ENCODE measurements at regions not wholly inside any gene's neighbourhood (a gene's known extent, or its start where the extent isn't known, plus 50 kb on each side); places are given as distances from the start of the nearest gene placed in this dataset.
A peak's percentile ranks its signal among the peaks of the same experiment; 100 is the strongest.
"Not testable (repeated sequence)": the region's sequence is repeated elsewhere in the genome, so short reads cannot be mapped to it uniquely, and the experiment has no call there.

- DNase-seq, result no peak
These were observed 1043.8 kb upstream of the EDIL3 start for GRCh38 chr5:85428426-85428934.

- not testable (repeated sequence) for DNase-seq
These were observed 1047.0 kb upstream of the EDIL3 start for GRCh38 chr5:85431726-85432125.

- no peak for DNase-seq
These were observed 1056.5 kb upstream of the EDIL3 start for GRCh38 chr5:85441156-85441555.

- no peak for DNase-seq
These were observed 1057.2 kb upstream of the EDIL3 start for GRCh38 chr5:85441853-85442252.

GRCh38 chr5:85452322-85453025 lies 1067.8 kb upstream of the EDIL3 start:
- no peak for DNase-seq

GRCh38 chr5:85453026-85453349 lies 1068.3 kb upstream of the EDIL3 start:
- no peak for DNase-seq

GRCh38 chr5:85458319-85458718 lies 1073.6 kb upstream of the EDIL3 start:
- no peak for DNase-seq

- no peak for DNase-seq
These were observed 1078.3 kb upstream of the EDIL3 start for GRCh38 chr5:85462957-85463356.

GRCh38 chr5:85466423-85466822 lies 1081.7 kb upstream of the EDIL3 start:
- DNase-seq, result no peak

GRCh38 chr5:85472749-85473148 lies 1088.1 kb upstream of the EDIL3 start:
- DNase-seq, result no peak

- not testable (repeated sequence) for DNase-seq
These were observed 1090.5 kb upstream of the EDIL3 start for GRCh38 chr5:85475151-85475550.

GRCh38 chr5:85476617-85477016 lies 1091.9 kb upstream of the EDIL3 start:
- DNase-seq, result no peak

GRCh38 chr5:85479849-85480248 lies 1095.2 kb upstream of the EDIL3 start:
- DNase-seq, result no peak

- peak; percentile 5 to 9 for DNase-seq
These were observed 1100.4 kb upstream of the EDIL3 start for GRCh38 chr5:85484982-85485574.

- DNase-seq, result no peak
These were observed 1103.6 kb upstream of the EDIL3 start for GRCh38 chr5:85488295-85488694.

GRCh38 chr5:85500869-85501268 lies 1116.2 kb upstream of the EDIL3 start:
- DNase-seq, result peak in 1 of 2 experiments; percentile 3

GRCh38 chr5:85512896-85513295 lies 1104.8 kb upstream of the COX7C start:
- DNase-seq, result no peak

GRCh38 chr5:85515588-85515987 lies 1102.2 kb upstream of the COX7C start:
- no peak for DNase-seq

- no peak for DNase-seq
These were observed 1100.4 kb upstream of the COX7C start for GRCh38 chr5:85517386-85517785.

- no peak for DNase-seq
These were observed 1084.2 kb upstream of the COX7C start for GRCh38 chr5:85533341-85534047.

- DNase-seq, result peak; percentile 64 to 66
These were observed 1079.4 kb upstream of the COX7C start for GRCh38 chr5:85538362-85538761.

GRCh38 chr5:85545129-85545528 lies 1072.6 kb upstream of the COX7C start:
- no peak for DNase-seq

- no peak for DNase-seq
These were observed 1068.5 kb upstream of the COX7C start for GRCh38 chr5:85549229-85549628.

Data from Kasumi-1 (cell line).